GM19372 (cell line): ENCODE measurements at regions not wholly inside any gene's neighbourhood (a gene's known extent, or its start where the extent isn't known, plus 50 kb on each side); places are given as distances from the start of the nearest gene placed in this dataset.

Experiments used
- ATAC-seq: cut with Tn5 transposase; IDR thresholded peaks from one replicate; pipeline ENCODE4 v1.9.1; 2021; ENCODE audit warnings: mild to moderate bottlenecking, low read depth, moderate library complexity; ENCODE audit not compliant: unreplicated experiment

DNA sequence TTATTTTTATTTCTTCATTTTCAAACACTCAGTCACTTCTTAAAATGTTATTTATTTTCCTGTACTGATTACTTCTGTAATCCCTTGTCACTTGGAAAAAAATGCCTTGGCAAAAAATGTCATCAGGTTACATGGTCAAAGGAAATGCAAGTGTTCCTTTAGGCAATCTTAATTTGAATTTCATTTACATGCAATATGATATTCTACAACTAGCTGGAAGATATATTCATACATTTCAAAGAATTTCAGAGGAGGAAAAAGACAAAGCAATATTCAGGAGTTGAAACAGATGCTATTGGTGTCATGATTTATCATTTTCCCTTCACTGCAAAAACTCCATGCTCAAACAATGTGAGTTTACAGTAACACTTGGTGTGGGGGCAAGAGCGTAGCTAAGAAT, 1316.6 kb downstream of the FSTL5 start:
- no peak for ATAC-seq

DNA sequence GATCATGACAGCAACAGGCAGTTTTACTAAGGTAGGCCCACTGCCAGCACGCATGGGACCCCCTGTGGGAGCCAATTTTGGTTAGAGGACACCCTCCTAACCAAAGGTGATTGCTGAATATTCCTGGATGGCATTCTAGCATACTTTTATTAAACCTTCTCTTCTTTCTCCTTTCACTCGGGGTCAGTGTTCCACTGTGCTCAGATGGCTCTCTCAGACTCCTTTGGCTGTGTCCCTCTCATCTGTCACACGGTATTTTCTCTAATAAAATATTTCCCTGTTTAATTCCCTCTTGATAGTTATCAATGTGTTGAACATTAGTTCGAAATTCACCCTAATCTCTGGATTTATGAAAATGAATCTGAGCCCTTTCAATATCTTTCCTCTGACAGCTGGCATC, 1315.3 kb downstream of the FSTL5 start:
- ATAC-seq: no peak

DNA sequence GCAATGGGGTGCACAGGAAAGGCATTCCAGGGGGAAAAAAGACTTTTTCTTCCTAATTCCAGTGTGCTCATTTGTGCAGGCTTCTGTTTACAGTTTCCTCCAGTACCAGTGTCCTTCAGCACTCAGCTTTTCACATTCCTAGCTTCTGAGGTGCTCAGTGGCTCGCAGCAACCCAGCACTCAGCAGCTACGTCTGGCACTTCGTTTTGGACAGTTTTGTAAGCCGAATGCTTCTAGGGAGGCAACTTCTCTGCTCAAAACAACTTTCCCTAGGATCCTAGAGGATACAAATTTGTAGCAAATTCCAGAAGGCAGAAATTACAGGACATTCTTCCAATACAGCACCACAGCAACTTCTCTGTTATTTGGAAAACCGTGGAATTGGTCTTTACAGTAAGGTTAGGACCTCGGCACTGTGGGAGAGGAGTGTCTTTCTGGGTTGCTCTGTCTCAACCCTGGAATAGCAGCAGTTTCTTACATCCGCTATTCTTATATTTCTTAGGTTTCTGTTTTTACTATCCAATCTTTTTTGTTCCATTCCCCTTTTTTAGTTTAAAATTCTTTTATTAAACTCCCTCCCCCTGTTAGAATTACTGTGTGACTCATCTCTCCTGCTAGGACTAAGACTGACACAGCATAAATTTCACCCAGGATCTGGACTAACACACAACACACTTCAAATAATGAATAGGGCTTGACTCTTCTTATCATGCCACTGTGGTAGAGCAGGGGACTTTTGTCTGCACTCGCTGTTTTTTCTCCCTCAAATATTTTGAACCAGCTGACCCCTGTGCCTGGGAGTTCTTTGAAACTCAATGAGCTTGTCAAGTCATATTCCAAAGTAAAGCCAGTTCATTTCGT, 1314.7 kb downstream of the FSTL5 start:
- no peak for ATAC-seq

DNA sequence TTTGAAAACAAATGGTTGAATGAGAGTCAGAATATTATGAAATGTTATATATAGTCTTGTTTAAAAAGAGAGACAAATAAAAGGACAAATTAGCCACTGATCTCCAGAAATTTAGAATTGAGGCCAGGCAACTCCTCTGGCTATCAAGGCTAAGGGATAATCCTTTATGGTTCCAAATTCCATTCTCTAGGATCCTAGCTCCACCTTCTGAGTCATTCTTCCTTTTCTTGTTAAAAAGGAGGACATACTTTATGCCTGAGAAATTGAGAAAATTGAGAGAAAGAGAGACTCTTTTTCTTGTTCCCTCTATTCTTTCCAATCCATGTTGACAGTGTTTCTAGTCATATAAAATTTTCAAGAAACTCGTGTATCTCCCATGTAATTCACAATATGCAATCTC, 1299.5 kb downstream of the FSTL5 start:
- no peak for ATAC-seq

DNA sequence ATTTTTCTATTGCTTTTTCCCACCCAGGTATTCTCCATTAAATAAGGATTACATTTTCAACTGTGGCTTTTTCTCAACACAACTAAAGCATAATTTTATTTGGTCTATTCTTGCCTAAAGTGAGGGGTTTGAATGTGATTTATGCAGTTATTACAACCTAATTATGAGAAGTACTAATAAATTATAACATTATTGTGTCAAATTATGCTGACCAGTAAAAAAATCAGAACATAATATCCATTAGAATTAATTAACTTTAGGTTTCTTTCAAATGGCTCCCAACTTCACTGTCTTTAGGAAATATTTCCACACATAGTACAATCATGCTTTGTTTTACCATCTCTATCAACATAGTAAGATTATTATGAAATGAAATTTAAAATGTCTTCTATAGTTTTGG, 1293.9 kb downstream of the FSTL5 start:
- ATAC-seq: no peak

DNA sequence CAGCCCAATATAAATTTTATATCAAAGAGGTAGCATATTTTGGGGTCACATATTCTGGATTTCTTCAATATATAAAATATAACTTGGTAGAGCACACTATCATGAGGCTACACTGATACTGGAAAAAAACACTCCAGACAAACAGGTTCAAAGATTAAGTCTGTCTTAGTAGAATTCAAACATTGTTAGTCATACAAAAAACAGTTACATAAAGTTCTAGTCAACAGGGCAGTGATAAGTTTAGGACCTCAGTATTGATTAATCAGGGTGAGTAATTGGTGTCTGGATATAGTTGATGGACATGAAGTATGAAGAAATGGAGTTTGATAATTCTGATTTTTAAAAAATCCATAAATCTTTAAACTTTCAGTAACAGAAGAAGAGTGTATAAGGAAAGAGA, 1291.3 kb downstream of the FSTL5 start:
- no peak for ATAC-seq

DNA sequence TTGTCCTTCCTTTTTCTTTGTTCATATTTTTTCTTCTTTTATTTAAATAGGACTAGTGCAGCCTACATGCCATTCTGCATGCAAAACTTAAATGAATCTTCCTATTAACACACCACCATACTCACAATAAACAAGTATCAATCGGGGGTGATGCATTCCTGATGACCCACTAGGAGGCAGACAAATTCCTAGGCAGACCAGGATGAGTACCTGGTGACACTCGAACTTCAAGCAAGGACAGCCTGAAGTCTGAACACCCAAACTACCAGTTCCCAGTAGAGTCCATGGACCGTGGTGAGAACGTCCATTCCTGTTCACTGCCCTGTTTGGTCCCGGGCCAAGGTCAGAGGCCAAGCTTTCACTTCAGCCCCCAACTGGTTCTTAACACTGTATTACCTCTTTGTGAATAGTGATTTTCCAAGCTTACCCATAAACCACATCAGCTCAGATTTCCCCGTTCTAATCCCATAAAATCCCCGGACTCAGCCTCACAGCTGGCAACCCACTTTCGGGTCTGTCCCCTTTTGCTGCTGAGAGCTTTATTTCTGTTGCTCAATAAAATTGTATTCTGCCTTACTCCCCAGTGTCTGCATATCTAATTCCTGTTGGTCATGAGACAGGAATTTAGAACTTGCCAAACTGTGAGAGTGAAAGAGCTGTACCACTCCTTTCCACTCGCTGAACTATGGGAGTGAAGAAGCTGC, 1286.6 kb downstream of the FSTL5 start:
- ATAC-seq: no peak

DNA sequence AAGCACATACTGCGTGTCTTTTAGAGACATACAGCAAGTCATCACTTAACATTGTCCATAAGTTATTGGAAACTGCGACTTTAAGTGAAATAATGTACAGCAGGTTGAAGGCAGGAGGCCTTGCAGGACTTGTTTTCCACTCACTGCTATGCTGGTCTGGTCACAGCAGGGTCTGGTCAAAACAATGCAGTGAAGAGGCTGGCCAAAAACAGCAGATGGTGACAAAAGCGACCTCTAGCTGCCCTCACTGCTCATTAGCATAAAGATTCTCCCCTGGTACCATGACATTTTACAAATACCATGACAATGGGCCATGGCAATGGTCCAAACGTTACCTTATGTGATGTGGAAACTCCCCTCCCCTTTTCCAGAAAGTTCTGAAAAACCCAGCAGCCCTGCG, 1283.6 kb downstream of the FSTL5 start:
- no peak for ATAC-seq

DNA sequence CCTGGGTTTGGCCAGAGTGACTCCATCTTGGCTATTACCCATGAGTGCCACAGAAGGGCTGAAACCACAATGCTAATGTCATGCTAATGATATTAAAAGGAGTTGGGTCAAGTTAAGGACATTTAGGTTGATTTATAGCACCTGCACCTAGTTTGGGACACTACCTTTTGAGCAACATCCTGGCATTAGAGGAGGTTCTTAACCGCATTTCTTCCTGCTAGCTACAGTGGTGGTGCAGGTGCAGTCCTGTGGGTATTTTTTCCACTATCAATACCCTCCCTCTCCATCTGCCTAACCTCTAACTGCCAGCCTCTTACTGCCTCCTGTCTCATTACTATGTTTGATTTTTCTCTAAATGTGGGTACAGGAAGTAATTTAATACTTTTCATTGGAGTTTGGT, 1276.1 kb downstream of the FSTL5 start:
- no peak for ATAC-seq

DNA sequence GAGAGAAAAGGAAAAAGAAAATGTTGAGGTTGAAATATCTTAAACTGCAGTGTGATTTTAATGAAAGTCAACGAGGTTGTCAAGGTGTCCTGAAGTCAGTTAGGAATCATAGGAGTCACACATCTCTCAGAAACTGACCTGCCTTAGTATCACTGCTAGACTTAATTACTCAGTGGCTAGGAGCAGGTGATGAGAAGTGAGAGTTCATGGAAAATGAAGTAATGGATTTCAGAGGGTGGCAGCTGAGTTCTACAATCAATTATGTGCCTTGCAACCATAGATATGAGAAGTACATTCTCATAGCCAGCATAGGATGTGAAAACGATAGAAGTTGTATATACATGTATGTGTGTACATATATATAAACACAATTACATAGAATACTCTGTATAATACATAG, 1269.7 kb downstream of the FSTL5 start:
- no peak for ATAC-seq

DNA sequence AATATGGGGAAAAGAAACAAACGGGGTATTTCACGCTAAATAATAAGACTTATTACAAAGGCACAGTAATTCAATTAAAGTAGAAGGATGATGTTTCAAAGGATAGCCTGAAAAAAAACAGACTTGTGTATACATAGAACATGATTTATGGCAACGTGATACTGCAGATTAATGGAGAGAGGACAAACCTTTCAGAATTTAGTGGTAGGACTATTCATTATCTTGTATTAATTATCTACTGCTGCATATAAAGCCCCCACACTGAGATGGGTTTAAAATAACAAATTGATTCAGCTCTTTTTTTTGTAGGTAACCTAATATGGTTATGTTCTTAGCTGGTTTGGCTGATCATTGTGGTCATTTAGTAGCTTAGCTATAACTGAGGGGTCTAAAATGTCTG, 1269.0 kb downstream of the FSTL5 start:
- ATAC-seq: no peak

DNA sequence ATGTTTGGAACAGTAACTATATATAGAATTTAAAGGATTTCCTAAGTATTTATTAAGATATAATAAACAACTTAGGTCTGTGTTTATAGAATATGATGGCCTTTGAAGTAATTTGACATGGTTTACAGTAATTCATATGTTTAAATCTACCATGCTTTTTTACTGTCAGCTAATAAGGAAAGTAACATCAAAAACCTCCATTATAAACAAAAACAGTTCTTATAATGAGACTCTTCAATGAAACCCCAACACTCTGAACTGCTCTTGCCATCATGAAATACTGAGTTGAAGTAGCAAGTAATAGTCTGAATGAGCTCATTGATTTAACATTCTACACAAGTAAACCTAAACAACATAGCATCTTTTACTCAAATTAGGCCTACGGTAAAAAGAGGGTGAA, 1236.5 kb downstream of the FSTL5 start:
- no peak for ATAC-seq

DNA sequence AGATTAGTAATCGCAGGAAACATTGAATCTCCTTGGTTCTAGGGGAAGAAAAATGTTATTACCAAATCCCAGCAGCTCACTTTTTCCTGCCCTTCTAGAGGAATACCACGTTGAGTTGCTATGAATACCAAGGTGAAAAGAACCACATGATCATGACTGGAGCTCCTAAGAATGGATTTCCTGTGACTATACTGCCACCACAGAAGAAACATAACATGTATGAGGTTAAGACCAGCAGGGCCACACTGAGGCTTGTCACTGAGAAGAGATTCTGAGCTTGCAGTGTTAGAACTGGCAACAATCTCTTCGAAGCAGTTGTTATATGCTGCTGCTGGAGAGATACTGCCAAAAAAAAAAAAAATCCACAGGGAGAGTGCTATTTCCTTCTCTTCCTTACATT, 1235.3 kb downstream of the FSTL5 start:
- ATAC-seq: no peak

DNA sequence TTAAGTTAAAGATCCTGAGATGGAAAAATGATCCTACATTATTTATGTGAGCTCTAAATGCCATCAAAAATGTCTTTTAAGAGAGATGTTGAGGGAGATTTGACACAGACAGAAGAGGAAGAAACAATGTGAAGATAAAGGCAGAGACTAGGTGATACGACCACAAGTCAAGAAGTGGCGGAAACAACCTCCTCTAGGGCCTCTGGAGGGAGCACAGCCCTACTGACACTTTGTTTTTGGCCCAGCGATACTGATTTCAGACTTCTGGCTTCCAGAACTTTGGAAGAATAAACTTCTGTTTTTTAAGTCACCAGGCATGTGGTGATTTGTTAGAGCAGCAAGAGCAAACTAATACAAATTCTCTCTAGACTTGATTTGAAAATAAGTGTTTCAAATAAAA, 1216.1 kb downstream of the FSTL5 start:
- no peak for ATAC-seq

DNA sequence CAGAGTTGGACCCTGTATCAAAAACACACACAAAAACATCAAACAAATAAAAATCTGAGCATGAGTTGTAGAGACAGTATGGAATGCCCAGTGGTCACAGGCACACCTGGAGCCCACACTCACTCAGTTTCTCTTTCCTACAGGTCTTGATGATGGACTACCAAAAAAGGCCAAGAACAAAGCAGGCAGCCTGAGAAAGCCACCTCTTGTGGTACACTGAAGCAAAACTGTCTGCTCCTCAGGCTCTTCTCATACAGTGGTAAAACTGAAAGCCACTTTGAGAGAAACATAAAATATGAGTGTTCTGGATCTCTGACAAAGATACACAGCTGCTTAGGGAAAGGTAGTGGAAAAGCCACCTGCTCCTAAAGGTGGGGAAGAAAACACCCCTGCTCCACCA, 1206.9 kb downstream of the FSTL5 start:
- no peak for ATAC-seq

DNA sequence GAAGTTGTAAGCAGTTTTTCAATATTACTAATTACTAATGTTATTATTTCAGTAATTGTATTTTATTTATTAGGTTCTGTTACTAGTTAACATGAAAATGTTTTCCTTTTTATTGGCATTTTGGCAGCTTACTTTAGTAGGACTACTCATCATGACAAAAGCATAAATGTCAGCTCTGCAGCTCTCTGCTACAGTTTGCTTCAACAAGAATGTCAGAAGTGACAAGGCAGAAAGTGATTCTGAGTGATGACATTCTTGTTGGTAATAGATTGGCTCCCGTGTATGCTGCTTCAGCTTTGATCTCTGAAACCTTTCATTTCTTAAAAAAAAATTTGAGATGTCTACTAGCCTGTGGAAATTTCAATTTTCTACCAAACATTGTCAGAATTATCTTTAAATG, 1193.9 kb downstream of the FSTL5 start:
- ATAC-seq: no peak

DNA sequence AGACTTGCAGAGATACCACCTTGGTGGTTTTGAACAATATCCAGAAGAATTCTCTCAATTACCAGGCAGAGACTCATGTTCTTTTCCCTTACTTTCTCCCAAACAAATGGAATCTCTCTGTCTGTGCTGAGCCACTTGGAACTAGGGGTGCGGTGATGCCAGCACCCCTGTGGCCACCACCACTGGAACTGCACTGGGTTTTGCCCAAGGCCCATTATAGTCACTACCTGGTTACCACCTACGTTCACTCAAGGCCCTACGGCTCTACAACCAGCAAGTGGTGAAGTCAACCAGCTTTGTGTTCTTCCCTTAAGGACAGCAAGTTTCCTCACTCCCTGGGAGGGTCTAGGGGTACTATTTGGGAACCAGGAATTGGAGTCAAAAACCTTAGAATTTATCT, 1183.7 kb downstream of the FSTL5 start:
- no peak for ATAC-seq

DNA sequence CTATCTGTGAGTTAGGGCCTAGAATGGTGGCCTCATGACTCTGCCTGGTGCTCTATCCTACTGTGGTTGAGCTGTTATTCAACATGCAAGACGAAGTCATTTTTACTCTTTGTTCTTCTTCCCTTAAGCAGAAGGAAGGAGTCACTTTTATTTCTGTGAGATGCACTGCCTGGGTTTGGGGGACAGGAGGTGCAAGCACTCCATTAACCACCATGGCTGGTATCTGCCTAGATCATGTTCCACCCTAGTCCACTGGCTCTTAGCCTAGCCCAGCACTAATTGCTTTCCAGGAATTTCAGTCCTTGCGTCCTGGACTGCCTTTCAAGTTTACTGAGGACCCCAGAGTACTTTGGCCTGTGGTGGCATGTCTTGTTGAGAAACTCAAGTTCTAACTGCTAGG, 1182.7 kb downstream of the FSTL5 start:
- no peak for ATAC-seq

DNA sequence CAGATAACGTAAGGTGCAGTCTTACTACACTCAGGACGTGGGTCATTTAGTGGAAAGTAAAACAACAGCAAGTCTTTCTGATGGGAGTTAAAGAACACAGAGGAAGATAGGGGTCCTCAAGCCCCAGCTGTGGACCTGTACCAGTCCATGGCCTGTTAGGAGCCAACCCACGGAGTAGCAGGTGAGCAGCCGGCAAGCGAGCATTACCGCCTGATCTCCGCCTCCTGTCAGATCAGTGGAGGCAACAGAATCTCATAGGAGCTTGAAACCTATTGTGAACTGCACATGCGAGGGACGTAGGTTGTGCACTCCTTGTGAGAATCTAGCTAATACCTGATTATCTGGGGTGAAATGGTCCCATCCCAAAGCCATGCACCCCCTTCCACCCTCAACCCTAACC, 1180.8 kb downstream of the FSTL5 start:
- ATAC-seq: no peak

DNA sequence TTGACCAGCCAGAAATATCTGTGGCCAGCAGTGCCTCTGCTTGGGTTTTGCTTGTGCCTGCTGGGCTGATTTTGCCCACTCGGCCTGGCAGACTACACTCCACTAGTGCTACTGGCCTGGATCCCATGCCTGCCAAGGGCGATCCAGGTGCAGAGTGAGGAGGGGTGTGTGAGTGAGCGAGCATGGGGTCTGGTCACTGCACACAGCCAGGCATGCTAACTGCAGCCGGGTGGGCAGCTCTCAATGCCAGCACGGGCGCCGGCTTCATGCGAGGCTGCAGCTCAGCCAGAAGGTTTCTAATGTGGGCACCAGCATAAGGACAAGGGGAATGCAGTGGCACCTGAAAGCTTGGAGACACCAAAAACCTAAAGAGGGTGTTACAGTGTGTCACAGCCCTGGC, 1161.4 kb downstream of the FSTL5 start:
- no peak for ATAC-seq

DNA sequence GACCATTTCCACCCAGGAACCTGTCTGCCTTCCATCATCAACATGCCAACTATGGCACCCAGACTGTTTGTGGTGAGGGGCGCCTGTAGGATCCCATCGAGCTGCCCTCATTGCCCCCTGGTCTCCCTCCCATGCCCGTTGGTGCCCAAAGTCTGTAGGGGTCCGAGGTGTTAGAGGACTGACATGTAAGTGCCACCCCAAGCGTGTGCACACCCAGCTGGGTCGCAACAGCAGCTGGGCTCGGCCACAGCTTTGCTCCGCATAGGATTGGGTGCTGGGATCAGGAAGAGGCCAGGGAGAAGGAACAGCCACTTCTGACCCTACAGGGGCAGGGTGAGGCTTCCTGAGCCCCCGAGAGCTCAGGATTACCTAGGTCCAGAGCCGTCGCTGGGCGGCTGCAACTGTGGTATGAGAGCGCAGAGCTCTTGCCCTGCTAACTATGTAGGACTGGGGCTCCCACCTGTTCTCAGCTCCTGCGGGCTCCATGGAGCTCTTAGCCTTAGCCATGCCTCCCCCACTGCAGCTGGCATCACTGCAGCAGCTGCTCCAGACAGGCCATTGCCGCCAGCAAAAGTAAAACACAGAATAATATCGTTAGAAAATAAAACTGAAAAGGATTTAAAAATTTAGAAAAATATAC, 1160.3 kb downstream of the FSTL5 start:
- ATAC-seq: no peak

DNA sequence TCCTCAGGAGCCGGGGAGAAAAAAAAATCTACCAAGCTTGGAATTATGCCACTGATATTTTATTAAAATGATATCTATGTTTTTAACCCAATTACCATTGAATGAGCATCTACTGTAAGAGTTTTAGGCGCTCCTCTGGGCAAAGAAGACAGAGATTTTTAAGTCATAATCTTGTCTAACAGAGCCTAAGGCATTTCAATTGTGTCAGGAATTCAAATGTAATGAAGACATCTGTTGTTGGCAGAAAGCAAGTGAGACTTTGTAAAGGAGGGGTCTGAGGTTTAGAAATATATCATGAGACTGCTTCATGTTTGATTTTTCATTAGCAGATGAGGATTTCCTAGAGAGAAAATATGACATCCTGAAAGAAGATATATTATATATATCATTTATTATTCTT, 1158.1 kb downstream of the FSTL5 start:
- no peak for ATAC-seq
